Smooth muscle cell (in vitro differentiated cells): ENCODE measurements at regions not wholly inside any gene's neighbourhood (a gene's known extent, or its start where the extent isn't known, plus 50 kb on each side); places are given as distances from the start of the nearest gene placed in this dataset.

ENCODE experiments used
- DNase-seq: peaks from one replicate; lab custom pipeline; 2025; ENCODE audit not compliant: unreplicated experiment; lab: John Stamatoyannopoulos, UW
- H2AFZ ChIP-seq: fragments of 200-600 bp; sonication (generic); 2 replicates; pipeline ENCODE4 v1.6.0; 2016; ENCODE audit warnings: antibody characterized with exemption, low read depth, mild to moderate bottlenecking
- H3F3A ChIP-seq: fragments of 200-600 bp; sonication (generic); 2 replicates; pipeline ENCODE4 v1.6.0; 2017; ENCODE audit warnings: antibody characterized with exemption, low read depth
- H3K27ac ChIP-seq: fragments of 200-600 bp; sonication (generic); 2 replicates; pipeline ENCODE4 v1.5.1; 2016; ENCODE audit warnings: low read depth, mild to moderate bottlenecking
- H3K27me3 ChIP-seq: fragments of 200-600 bp; sonication (generic); 2 replicates; pipeline ENCODE4 v1.6.1; 2016; ENCODE audit warnings: low read depth, mild to moderate bottlenecking
- H3K36me3 ChIP-seq: fragments of 200-600 bp; sonication (generic); 2 replicates; pipeline ENCODE4 v1.5.1; 2016; ENCODE audit warnings: low read depth
- H3K4me1 ChIP-seq: fragments of 200-600 bp; sonication (generic); 2 replicates; pipeline ENCODE4 v1.5.1; 2016; ENCODE audit warnings: low read depth
- H3K4me2 ChIP-seq: fragments of 200-600 bp; sonication (generic); 2 replicates; pipeline ENCODE4 v1.6.0; 2016; ENCODE audit warnings: mild to moderate bottlenecking
- H3K4me3 ChIP-seq: fragments of 200-600 bp; sonication (generic); 2 replicates; pipeline ENCODE4 v1.5.1; 2016; ENCODE audit warnings: mild to moderate bottlenecking
- H3K79me2 ChIP-seq: fragments of 200-600 bp; sonication (generic); 2 replicates; pipeline ENCODE4 v1.6.0; 2016; ENCODE audit warnings: low read depth, mild to moderate bottlenecking
- H3K9ac ChIP-seq: fragments of 200-600 bp; sonication (generic); 2 replicates; pipeline ENCODE4 v1.6.0; 2016; ENCODE audit warnings: low read depth
- H3K9me3 ChIP-seq: fragments of 200-600 bp; sonication (generic); replicated peaks from 2 replicates; pipeline ENCODE4 v1.5.1; 2016; ENCODE audit warnings: low read depth
- H4K20me1 ChIP-seq: fragments of 200-600 bp; sonication (generic); 2 replicates; pipeline ENCODE4 v1.6.0; 2016; ENCODE audit warnings: low read depth
- WGBS: methylation state at CpG from one replicate; pipeline ENCODE4 v1.1.7; 2016; ENCODE audit warnings: low lambda C conversion rate; 5-methylcytosine and 5-hydroxymethylcytosine counted together
- TF ChIP-seq, protein P1 (sequence below): fragments of 200-600 bp; sonication (generic); IDR thresholded peaks from 2 replicates; pipeline ENCODE4 v1.5.1; 2017; ENCODE audit warnings: borderline replicate concordance, mild to moderate bottlenecking, antibody characterized with exemption; ENCODE audit not compliant: insufficient read depth, poor library complexity, severe bottlenecking

DNA sequence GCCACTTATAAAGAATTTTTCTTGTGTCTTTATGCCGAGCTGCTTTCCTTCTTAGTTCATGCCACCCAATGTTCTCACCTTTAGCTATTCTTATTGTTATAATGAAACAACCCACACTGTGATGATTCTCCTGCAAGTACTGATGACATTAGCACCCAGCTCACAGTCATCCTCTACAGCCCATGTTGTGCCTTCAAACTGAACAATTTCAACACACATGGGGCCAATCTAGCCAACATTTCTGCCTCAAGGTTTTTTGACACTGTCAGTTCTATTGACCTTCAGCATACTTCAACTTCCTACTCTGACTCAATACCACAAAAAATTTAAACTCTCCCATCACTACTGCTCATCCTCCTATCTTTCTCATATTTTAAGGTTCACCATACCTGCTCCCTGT lies 752.4 kb downstream of the FGF9 start:
- Histone ChIP-seq H3F3A (peaks cover 18% of the 10 kb centered on the region), H3K79me2 (no peaks in the 10 kb centered on the region), H3K9ac (no peak overlapping the region), H3K4me2 (no peak overlapping the region), H3K4me3 (no peak overlapping the region), H2AFZ (no peak overlapping the region), H4K20me1 (no peaks in the 10 kb centered on the region), H3K4me1 (peaks cover 9% of the 10 kb centered on the region), H3K27me3 (no peaks in the 10 kb centered on the region), H3K36me3 (no peaks in the 10 kb centered on the region), H3K27ac (no peak overlapping the region), H3K9me3 (no peaks in the 10 kb centered on the region)
- TF ChIP-seq, protein P1, sequence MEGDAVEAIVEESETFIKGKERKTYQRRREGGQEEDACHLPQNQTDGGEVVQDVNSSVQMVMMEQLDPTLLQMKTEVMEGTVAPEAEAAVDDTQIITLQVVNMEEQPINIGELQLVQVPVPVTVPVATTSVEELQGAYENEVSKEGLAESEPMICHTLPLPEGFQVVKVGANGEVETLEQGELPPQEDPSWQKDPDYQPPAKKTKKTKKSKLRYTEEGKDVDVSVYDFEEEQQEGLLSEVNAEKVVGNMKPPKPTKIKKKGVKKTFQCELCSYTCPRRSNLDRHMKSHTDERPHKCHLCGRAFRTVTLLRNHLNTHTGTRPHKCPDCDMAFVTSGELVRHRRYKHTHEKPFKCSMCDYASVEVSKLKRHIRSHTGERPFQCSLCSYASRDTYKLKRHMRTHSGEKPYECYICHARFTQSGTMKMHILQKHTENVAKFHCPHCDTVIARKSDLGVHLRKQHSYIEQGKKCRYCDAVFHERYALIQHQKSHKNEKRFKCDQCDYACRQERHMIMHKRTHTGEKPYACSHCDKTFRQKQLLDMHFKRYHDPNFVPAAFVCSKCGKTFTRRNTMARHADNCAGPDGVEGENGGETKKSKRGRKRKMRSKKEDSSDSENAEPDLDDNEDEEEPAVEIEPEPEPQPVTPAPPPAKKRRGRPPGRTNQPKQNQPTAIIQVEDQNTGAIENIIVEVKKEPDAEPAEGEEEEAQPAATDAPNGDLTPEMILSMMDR, result no peak
- WGBS, result 100% methylated on average over 1 of the region's 1 CpG
- no peak for DNase-seq

GRCh38 chr13:22425087-22425486 lies 754.2 kb downstream of the FGF9 start:
- Histone ChIP-seq H3K79me2 (no peaks in the 10 kb centered on the region), H3K27me3 (no peaks in the 10 kb centered on the region), H3K36me3 (no peaks in the 10 kb centered on the region), H4K20me1 (no peaks in the 10 kb centered on the region), H3K9me3 (no peaks in the 10 kb centered on the region), H3K4me2 (no peak overlapping the region), H3K9ac (no peak overlapping the region), H3K4me3 (no peak overlapping the region), H2AFZ (no peak overlapping the region), H3K4me1 (peaks cover 9% of the 10 kb centered on the region), H3K27ac (no peak overlapping the region), H3F3A (peaks cover 22% of the 10 kb centered on the region)
- DNase-seq, result no peak
- 93% methylated on average over 4 of the region's 4 CpGs for WGBS
- TF ChIP-seq, protein P1, result no peak

- no peak for DNase-seq
- TF ChIP-seq, protein P1, result no peak
- Histone ChIP-seq H2AFZ (no peak overlapping the region), H3K36me3 (no peaks in the 10 kb centered on the region), H4K20me1 (no peaks in the 10 kb centered on the region), H3K27ac (peak overlapping the region; percentile 84), H3K9me3 (no peaks in the 10 kb centered on the region), H3K4me1 (peaks cover 9% of the 10 kb centered on the region), H3K79me2 (no peaks in the 10 kb centered on the region), H3K4me2 (peak overlapping the region; percentile 72), H3K27me3 (no peaks in the 10 kb centered on the region), H3K4me3 (no peak overlapping the region), H3F3A (peaks cover 22% of the 10 kb centered on the region), H3K9ac (peak overlapping the region; percentile 56)
- 29% methylated on average over 3 of the region's 3 CpGs for WGBS
These were observed 753.7 kb upstream of the SGCG start for GRCh38 chr13:22427066-22427465.

GRCh38 chr13:22427783-22428182 lies 753.0 kb upstream of the SGCG start:
- Histone ChIP-seq H3K9me3 (no peaks in the 10 kb centered on the region), H3K4me3 (no peak overlapping the region), H3K36me3 (no peaks in the 10 kb centered on the region), H3K27me3 (no peaks in the 10 kb centered on the region), H3K4me2 (peak overlapping the region; percentile 72), H3K4me1 (peaks cover 9% of the 10 kb centered on the region), H4K20me1 (no peaks in the 10 kb centered on the region), H3K9ac (peak overlapping the region; percentile 56), H3F3A (peaks cover 22% of the 10 kb centered on the region), H2AFZ (no peak overlapping the region), H3K79me2 (no peaks in the 10 kb centered on the region), H3K27ac (peak overlapping the region; percentile 84)
- DNase-seq, result no peak
- TF ChIP-seq, protein P1, result no peak
- 38% methylated on average over 6 of the region's 6 CpGs for WGBS
